Calu3 (cell line): ENCODE measurements at regions not wholly inside any gene's neighbourhood (a gene's known extent, or its start where the extent isn't known, plus 50 kb on each side); places are given as distances from the start of the nearest gene placed in this dataset.
"Not testable (repeated sequence)": the region's sequence is repeated elsewhere in the genome, so short reads cannot be mapped to it uniquely, and the experiment has no call there.

ENCODE experiments used
- BruUV-seq: library from RNA; stranded (reverse); fragments of 400-500 nt; replicated peaks from 2 replicates; lab custom pipeline; 2021; lab: Mats Ljungman, UMichigan
- CTCF ChIA-PET: fragments of 300-600 bp; sonication (Branson Sonifier 250); formaldehyde crosslinking; loops from one replicate; lab custom pipeline; 2022; ENCODE audit warnings: antibody characterized with exemption; lab: Charles Lee
- DNase-seq: peaks from one replicate; pipeline ENCODE4 v3.0.0; 2022
- H3K27ac Mint-ChIP-seq: one replicate; pipeline ENCODE4 v1.8.0; 2022; ENCODE audit warnings: mixed read lengths; ENCODE audit not compliant: unreplicated experiment
- H3K27me3 Mint-ChIP-seq: one replicate; pipeline ENCODE4 v1.8.0; 2022; ENCODE audit warnings: mixed read lengths; ENCODE audit not compliant: unreplicated experiment
- H3K36me3 Mint-ChIP-seq: one replicate; pipeline ENCODE4 v1.8.0; 2022; ENCODE audit warnings: mild to moderate bottlenecking, moderate library complexity, mixed read lengths; ENCODE audit not compliant: insufficient read depth, unreplicated experiment
- H3K4me1 Mint-ChIP-seq: one replicate; pipeline ENCODE4 v1.8.0; 2022; ENCODE audit warnings: mild to moderate bottlenecking, low read depth, mixed read lengths; ENCODE audit not compliant: unreplicated experiment
- H3K4me3 Mint-ChIP-seq: one replicate; pipeline ENCODE4 v1.8.0; 2022; ENCODE audit warnings: mild to moderate bottlenecking, low read depth, moderate library complexity, mixed read lengths; ENCODE audit not compliant: unreplicated experiment
- H3K9me3 Mint-ChIP-seq: one replicate; pipeline ENCODE4 v1.8.0; 2022; ENCODE audit warnings: low read depth, mixed read lengths; ENCODE audit not compliant: unreplicated experiment
- intact Hi-C: fragments of 100-400 bp; cut with micrococcal nuclease; formaldehyde crosslinking; loops from one replicate; pipeline ENCODE4 v1.10.0; 2022; ENCODE audit not compliant: unreplicated experiment
- TF ChIP-seq, protein P1 (sequence below): fragments of 200-600 bp; IDR thresholded peaks from one replicate; pipeline ENCODE4 v1.8.0; 2022; ENCODE audit warnings: antibody characterized with exemption; ENCODE audit not compliant: unreplicated experiment

DNA sequence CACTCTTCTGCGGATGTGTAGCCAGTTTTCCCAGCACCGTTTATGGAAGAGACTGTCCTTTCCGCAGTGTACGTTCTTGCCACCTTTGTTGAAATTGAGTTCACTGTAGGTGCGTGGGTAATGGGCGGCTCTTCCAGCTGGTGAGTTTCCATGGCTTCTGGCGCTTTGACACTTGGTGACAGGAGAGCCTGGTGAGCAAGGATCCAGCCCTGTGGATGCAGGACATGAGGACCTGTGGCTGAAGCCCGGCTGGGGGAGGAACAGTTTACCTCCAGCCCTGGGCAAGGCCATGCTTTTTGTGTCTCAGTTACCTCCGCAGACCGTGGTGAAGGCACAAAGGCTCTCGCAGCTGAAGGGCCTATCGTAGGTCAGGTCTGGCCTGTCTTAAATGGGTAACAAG, 166.5 kb downstream of the LAT start:
- no TSS peak for BruUV-seq
- TF ChIP-seq, protein P1, sequence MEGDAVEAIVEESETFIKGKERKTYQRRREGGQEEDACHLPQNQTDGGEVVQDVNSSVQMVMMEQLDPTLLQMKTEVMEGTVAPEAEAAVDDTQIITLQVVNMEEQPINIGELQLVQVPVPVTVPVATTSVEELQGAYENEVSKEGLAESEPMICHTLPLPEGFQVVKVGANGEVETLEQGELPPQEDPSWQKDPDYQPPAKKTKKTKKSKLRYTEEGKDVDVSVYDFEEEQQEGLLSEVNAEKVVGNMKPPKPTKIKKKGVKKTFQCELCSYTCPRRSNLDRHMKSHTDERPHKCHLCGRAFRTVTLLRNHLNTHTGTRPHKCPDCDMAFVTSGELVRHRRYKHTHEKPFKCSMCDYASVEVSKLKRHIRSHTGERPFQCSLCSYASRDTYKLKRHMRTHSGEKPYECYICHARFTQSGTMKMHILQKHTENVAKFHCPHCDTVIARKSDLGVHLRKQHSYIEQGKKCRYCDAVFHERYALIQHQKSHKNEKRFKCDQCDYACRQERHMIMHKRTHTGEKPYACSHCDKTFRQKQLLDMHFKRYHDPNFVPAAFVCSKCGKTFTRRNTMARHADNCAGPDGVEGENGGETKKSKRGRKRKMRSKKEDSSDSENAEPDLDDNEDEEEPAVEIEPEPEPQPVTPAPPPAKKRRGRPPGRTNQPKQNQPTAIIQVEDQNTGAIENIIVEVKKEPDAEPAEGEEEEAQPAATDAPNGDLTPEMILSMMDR: no peak
- no peaks in the 10 kb centered on the region for H3K9me3 Mint-ChIP-seq
- no peaks in the 10 kb centered on the region for H3K27me3 Mint-ChIP-seq
- no peak overlapping the region for H3K27ac Mint-ChIP-seq
- intact Hi-C loops: no loop called here
- DNase-seq: no peak
- CTCF ChIA-PET: no interaction called here
- peaks cover 10% of the 10 kb centered on the region for H3K4me1 Mint-ChIP-seq
- H3K36me3 Mint-ChIP-seq: peaks cover 8% of the 10 kb centered on the region
- H3K4me3 Mint-ChIP-seq: no peak overlapping the region

DNA sequence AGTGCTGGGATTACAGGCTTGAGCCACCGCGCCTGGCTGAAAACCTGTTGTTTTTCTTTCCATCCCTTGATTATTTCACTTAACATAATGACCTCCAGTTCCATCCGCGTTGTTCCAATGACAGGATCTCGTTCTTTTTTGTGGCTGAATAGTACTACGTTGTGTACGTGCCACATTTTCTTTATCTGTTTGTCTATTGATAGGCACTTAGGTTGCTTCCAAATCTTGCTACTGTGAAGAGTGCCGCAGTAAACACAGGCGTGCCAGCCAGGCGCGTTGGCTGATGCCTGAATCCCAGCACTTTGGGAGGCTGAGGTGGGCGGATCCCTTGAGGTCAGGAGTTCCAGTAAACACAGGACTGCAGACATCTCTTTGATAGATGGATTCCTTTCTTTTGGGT, 165.1 kb downstream of the LAT start:
- H3K27me3 Mint-ChIP-seq, H3K9me3 Mint-ChIP-seq, H3K4me3 Mint-ChIP-seq, H3K36me3 Mint-ChIP-seq, CTCF ChIA-PET, intact Hi-C loops, H3K4me1 Mint-ChIP-seq, BruUV-seq, DNase-seq, H3K27ac Mint-ChIP-seq: not testable (repeated sequence)

- DNase-seq: no peak
- CTCF ChIA-PET: no interaction called here
- H3K27ac Mint-ChIP-seq: no peak overlapping the region
- no peaks in the 10 kb centered on the region for H3K4me1 Mint-ChIP-seq
- no TSS peak for BruUV-seq
- H3K9me3 Mint-ChIP-seq: no peaks in the 10 kb centered on the region
- TF ChIP-seq, protein P1: no peak
- H3K36me3 Mint-ChIP-seq: no peaks in the 10 kb centered on the region
- intact Hi-C loops: no loop called here
- H3K4me3 Mint-ChIP-seq: no peak overlapping the region
- peaks cover 9% of the 10 kb centered on the region for H3K27me3 Mint-ChIP-seq
These were observed 164.0 kb downstream of the LAT start for GRCh38 chr16:29148867-29149272.

GRCh38 chr16:29148131-29148691, 163.4 kb downstream of the LAT start:
- no peak for DNase-seq
- Mint-ChIP-seq H3K27me3 (peaks cover 9% of the 10 kb centered on the region), H3K9me3 (no peaks in the 10 kb centered on the region), H3K4me3 (no peak overlapping the region), H3K27ac (no peak overlapping the region), H3K4me1 (no peaks in the 10 kb centered on the region), H3K36me3 (no peaks in the 10 kb centered on the region)
- CTCF ChIA-PET: no interaction called here
- BruUV-seq: no TSS peak
- intact Hi-C loops: no loop called here
- TF ChIP-seq, protein P1: no peak

GRCh38 chr16:29147710-29148109, 162.9 kb downstream of the LAT start:
- BruUV-seq, intact Hi-C loops, CTCF ChIA-PET, H3K4me1 Mint-ChIP-seq, H3K36me3 Mint-ChIP-seq, H3K4me3 Mint-ChIP-seq, H3K27ac Mint-ChIP-seq, H3K9me3 Mint-ChIP-seq, DNase-seq: not testable (repeated sequence)
- peaks cover 14% of the 10 kb centered on the region for H3K27me3 Mint-ChIP-seq

DNA sequence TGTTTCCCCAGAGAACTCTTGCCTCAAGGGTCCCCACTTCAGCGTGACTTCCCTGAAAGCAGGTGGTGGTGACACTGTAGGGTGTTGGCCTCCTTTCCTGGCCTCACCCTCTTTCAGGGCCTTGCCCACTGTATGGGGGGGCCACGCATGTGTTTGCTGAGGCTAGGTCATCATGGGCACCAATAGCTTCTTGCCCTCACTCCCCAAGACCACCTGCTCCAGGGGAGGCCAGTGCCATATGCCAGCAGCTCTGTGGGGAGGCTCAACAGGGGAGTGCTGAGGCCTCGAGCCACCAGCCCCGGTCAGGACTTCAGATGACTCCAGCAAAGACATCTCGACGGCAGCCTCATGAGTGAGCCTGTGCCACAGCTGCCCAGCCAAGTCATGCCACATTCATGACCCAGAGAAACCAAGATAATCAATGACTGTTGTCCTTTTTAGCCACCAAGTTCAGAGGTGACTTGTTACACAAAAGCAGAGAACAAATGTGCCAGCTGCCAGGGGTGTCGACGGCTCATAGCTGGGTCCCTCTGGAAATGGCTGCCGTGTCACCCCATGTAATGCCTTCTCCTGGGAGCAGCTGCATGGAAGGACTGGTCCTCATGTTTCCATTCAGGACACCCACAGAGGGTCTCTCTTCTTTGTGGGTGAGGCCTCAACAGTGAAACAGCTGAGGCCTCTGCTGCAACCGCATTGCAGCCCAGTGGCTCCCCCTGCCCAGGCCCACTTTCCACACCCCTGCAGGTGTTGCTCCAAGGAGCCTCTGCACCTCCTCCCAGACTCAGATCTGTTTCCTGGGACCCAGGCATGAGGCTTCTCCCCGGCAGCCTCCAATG, 162.2 kb downstream of the LAT start:
- H3K4me1 Mint-ChIP-seq, H3K4me3 Mint-ChIP-seq, BruUV-seq, H3K36me3 Mint-ChIP-seq, H3K9me3 Mint-ChIP-seq, DNase-seq, CTCF ChIA-PET, intact Hi-C loops, H3K27ac Mint-ChIP-seq: not testable (repeated sequence)
- H3K27me3 Mint-ChIP-seq: peaks cover 20% of the 10 kb centered on the region
